GM12872 (cell line): ENCODE measurements at regions not wholly inside any gene's neighbourhood (a gene's known extent, or its start where the extent isn't known, plus 50 kb on each side); places are given as distances from the start of the nearest gene placed in this dataset.

Source experiments
- CTCF ChIP-seq: IDR thresholded peaks from 3 replicates; pipeline ENCODE4 v1.5.1; 2011; ENCODE audit warnings: low read depth, mild to moderate bottlenecking, low read length, moderate library complexity; ENCODE audit not compliant: insufficient read depth

DNA sequence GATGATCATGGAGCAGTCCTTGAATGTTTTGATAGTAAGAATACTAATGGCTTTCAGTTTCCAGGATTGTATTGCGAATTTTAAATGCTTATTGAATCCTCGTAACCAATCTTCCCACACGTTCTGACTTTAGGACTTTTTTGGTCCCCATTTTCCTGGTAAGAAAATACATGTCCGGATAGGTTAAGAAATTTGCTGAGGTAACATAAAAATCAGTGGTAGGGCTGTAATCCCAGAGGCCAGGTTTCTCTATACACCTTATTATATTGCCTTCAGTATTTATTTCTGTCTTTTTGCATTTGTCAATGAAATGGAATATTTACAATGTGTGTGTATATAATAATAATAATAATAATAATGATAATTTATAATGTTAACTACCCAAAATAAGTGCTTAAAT lies 603.2 kb downstream of the TMEM182 start:
- no peak for TF ChIP-seq CTCF

- TF ChIP-seq CTCF, result no peak
These were observed 606.0 kb downstream of the TMEM182 start for GRCh38 chr2:103367877-103368276.

DNA sequence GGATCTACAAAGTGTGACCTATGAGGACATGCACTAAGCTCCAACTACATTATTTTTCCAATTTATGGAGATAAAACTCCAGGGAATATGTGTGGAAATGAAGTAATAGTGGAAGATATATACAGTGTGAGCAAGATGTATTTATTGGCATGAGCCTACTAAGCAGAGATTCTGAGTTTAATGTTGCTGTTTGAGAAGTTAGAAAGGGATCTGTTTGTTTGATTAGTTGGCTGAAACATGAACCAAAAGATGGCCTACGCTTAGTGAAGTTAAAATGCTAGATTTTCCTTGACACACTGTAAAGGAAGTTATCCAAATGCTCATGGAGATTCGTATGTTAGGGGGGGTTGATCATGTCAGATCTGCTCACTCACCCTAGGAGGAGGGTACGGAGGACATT lies 621.7 kb downstream of the TMEM182 start:
- no peak for TF ChIP-seq CTCF

DNA sequence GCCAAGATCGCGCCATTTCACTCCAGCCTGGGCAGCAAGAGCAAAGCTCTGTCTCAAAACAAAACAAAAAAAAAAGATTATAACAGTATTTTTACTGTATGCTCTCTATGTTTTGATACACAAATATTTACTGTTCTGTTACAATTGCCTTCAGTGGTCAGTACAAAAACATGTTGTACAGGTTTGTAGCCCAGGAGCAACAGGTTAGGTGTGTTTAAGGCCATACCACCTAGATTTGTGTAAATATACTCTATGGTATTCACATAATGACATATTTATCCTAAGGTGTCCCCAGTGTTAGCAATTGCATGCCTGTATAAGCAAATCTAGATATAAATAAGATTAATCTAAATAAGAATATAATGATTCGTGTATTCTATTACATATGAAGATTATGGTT lies 625.0 kb downstream of the TMEM182 start:
- TF ChIP-seq CTCF, result no peak

- no peak for TF ChIP-seq CTCF
These were observed 626.1 kb downstream of the TMEM182 start for GRCh38 chr2:103387888-103388287.

GRCh38 chr2:103396152-103396551 lies 634.3 kb downstream of the TMEM182 start:
- no peak for TF ChIP-seq CTCF

GRCh38 chr2:103401621-103402020 lies 639.8 kb downstream of the TMEM182 start:
- no peak for TF ChIP-seq CTCF

GRCh38 chr2:103402336-103402735 lies 640.5 kb downstream of the TMEM182 start:
- TF ChIP-seq CTCF, result no peak
